ENCODE measurements at regions not wholly inside any gene's neighbourhood (a gene's known extent, or its start where the extent isn't known, plus 50 kb on each side); places are given as distances from the start of the nearest gene placed in this dataset.

GRCh38 chr20:21577551-21577950 lies 63.7 kb upstream of the NKX2-2 start:
- Histone ChIP-seq H3K4me3 (ENCODE audit: low read depth, low read length, poor library complexity, severe bottlenecking) (no peak overlapping the region), H3K27ac (ENCODE audit: low read depth, low read length, poor library complexity, severe bottlenecking) (no peak overlapping the region), H3K4me1 (ENCODE audit: insufficient read depth, low read length, severe bottlenecking) (no peaks in the 10 kb centered on the region), H4K20me1 (ENCODE audit: insufficient read depth, low read length) (no peaks in the 10 kb centered on the region), H3K36me3 (ENCODE audit: insufficient read depth, low read length) (no peaks in the 10 kb centered on the region), H3K9me2 (ENCODE audit: low read depth, low read length) (no peaks in the 10 kb centered on the region), H3K4me2 (ENCODE audit: low read length) (no peak overlapping the region), H2AFZ (ENCODE audit: low read length) (no peak overlapping the region), H3F3A (ENCODE audit: insufficient read depth, low read length) (no peaks in the 10 kb centered on the region), H3K9ac (ENCODE audit: low read length) (no peak overlapping the region), H3K27me3 (ENCODE audit: insufficient read depth, low read length) (0 out of 2 replicates have a peak, but pooled peaks cover 7% of the 10 kb centered on the region), H3K79me2 (ENCODE audit: insufficient read depth, low read length) (no peaks in the 10 kb centered on the region), H3K9me3 (ENCODE audit: low read length) (no peaks in the 10 kb centered on the region)
- TF ChIP-seq CTCF (IDR thresholded peaks at IDR 0.05; ENCODE audit: low read length) = no peak
- no peak for TF ChIP-seq EZH2 (IDR thresholded peaks at IDR 0.05; ENCODE audit: borderline replicate concordance, low read length)

GRCh38 chr20:21575981-21576740 lies 62.3 kb upstream of the NKX2-2 start:
- TF ChIP-seq EZH2 (IDR thresholded peaks at IDR 0.05; ENCODE audit: borderline replicate concordance, low read length) = no peak
- Histone ChIP-seq H3F3A (ENCODE audit: insufficient read depth, low read length) (no peaks in the 10 kb centered on the region), H3K4me3 (ENCODE audit: low read depth, low read length, poor library complexity, severe bottlenecking) (no peak overlapping the region), H4K20me1 (ENCODE audit: insufficient read depth, low read length) (no peaks in the 10 kb centered on the region), H3K4me1 (ENCODE audit: insufficient read depth, low read length, severe bottlenecking) (peaks cover 8% of the 10 kb centered on the region), H3K27me3 (ENCODE audit: insufficient read depth, low read length) (0 out of 2 replicates have a peak, but pooled peaks cover 7% of the 10 kb centered on the region), H3K27ac (ENCODE audit: low read depth, low read length, poor library complexity, severe bottlenecking) (no peak overlapping the region), H3K9me3 (ENCODE audit: low read length) (no peaks in the 10 kb centered on the region), H3K9ac (ENCODE audit: low read length) (no peak overlapping the region), H3K36me3 (ENCODE audit: insufficient read depth, low read length) (no peaks in the 10 kb centered on the region), H3K4me2 (ENCODE audit: low read length) (no peak overlapping the region), H2AFZ (ENCODE audit: low read length) (no peak overlapping the region), H3K9me2 (ENCODE audit: low read depth, low read length) (no peaks in the 10 kb centered on the region), H3K79me2 (ENCODE audit: insufficient read depth, low read length) (no peaks in the 10 kb centered on the region)

- Histone ChIP-seq H3K27ac (ENCODE audit: low read depth, low read length, poor library complexity, severe bottlenecking) (no peak overlapping the region), H3K27me3 (ENCODE audit: insufficient read depth, low read length) (0 out of 2 replicates have a peak, but pooled peaks cover 1% of the 10 kb centered on the region)
Observed at GRCh38 chr20:21575167-21575566, 61.3 kb upstream of the NKX2-2 start.

More at GRCh38 chr20:21575167-21575566, 61.3 kb upstream of the NKX2-2 start:
- Histone ChIP-seq H3F3A (ENCODE audit: insufficient read depth, low read length) (no peaks in the 10 kb centered on the region), H3K4me3 (ENCODE audit: low read depth, low read length, poor library complexity, severe bottlenecking) (no peak overlapping the region), H3K9ac (ENCODE audit: low read length) (no peak overlapping the region), H3K9me3 (ENCODE audit: low read length) (no peaks in the 10 kb centered on the region), H3K4me2 (ENCODE audit: low read length) (no peak overlapping the region), H3K9me2 (ENCODE audit: low read depth, low read length) (no peaks in the 10 kb centered on the region), H3K79me2 (ENCODE audit: insufficient read depth, low read length) (no peaks in the 10 kb centered on the region), H2AFZ (ENCODE audit: low read length) (no peak overlapping the region), H3K4me1 (ENCODE audit: insufficient read depth, low read length, severe bottlenecking) (peaks cover 14% of the 10 kb centered on the region), H3K36me3 (ENCODE audit: insufficient read depth, low read length) (no peaks in the 10 kb centered on the region), H4K20me1 (ENCODE audit: insufficient read depth, low read length) (no peaks in the 10 kb centered on the region)
- TF ChIP-seq CTCF (IDR thresholded peaks at IDR 0.05; ENCODE audit: low read length) (no peak), EZH2 (IDR thresholded peaks at IDR 0.05; ENCODE audit: borderline replicate concordance, low read length) (no peak)
